ENCODE measurements at regions not wholly inside any gene's neighbourhood (a gene's known extent, or its start where the extent isn't known, plus 50 kb on each side); places are given as distances from the start of the nearest gene placed in this dataset.

DNA sequence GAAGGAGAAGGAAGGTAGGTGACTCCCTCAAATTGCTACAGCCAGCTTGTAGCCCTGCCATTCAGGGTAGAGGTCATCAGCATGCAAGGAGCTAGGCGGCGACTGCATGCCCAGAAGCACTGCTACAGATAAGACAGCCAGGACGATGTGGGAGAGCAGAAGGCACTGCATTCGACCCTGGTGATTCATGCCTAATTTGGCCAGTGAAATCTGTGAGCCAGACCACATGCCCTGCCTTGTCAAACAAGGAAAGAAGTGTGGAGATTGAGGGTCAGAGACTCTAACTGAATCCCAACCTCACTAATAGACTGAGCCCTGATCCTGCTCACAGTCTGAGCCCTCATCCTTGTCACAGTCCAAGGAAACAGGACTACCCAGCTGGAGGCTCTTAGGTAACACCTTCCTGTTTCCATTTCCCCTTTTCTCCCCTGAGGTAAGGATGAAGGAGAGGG is 86.6 kb downstream of the LINGO1 start:
- Histone ChIP-seq H3K27ac (ENCODE audit: low read length in 2 of 2) (no peak overlapping the region), H3K36me3 (replicated peaks in 1 of 2; ENCODE audit: control extremely low read depth in 1 of 2, control insufficient read depth in 1 of 2, extremely low read depth in 1 of 2, insufficient read depth in 2 of 2, low read length in 1 of 2) (no peaks in the 10 kb centered on the region), H3K4me1 (ENCODE audit: control insufficient read depth in 2 of 2, insufficient read depth in 2 of 2, low read length in 2 of 2) (peaks cover 5 to 14% of the 10 kb centered on the region in 2 donors), H4K20me1 (ENCODE audit: control insufficient read depth, insufficient read depth, low read length, poor library complexity, severe bottlenecking) (no peaks in the 10 kb centered on the region), H3K9ac (ENCODE audit: low read length) (no peak overlapping the region), H3K4me3 (ENCODE audit: control extremely low read depth in 1 of 5, extremely low read depth in 1 of 5, insufficient read depth in 1 of 5, low read depth in 2 of 5, low read length in 4 of 5) (no peak overlapping the region), H3K9me3 (ENCODE audit: control extremely low read depth in 1 of 3, control insufficient read depth in 2 of 3, insufficient read depth in 1 of 3, low read length in 2 of 3) (peaks cover 0 to 12% (median 0%) of the 10 kb centered on the region in 3 donors), H3K79me2 (ENCODE audit: control insufficient read depth, insufficient read depth, low read length) (peaks cover 6% of the 10 kb centered on the region), H3K27me3 (replicated peaks in 1 of 4; ENCODE audit: control extremely low read depth in 1 of 4, control insufficient read depth in 3 of 4, insufficient read depth in 4 of 4, low read length in 3 of 4) (peaks cover 0 to 2% (median 0%) of the 10 kb centered on the region in 4 experiments), H3K4me2 (replicated peaks; ENCODE audit: low read depth, low read length, poor library complexity, severe bottlenecking) (no peak overlapping the region), H2AFZ (ENCODE audit: insufficient read depth, low read depth, low read length, poor library complexity, severe bottlenecking) (no peak overlapping the region)
- Mint-ChIP-seq H3K27me3 (no peaks in the 10 kb centered on the region), H3K4me1 (peaks cover 20% of the 10 kb centered on the region), H3K9me3 (ENCODE audit: insufficient read depth) (no peaks in the 10 kb centered on the region), H3K27ac (no peak overlapping the region), H3K4me3 (no peak overlapping the region)
- 25% methylated on average over 2 of the region's 4 CpGs for WGBS (ENCODE audit: insufficient coverage)
- POLR2A ChIA-PET = interaction anchor here (0.5 kb wide), 1 partner anchor 12 kb away, joined by 9 read pairs; no protein-coding TSS in a partner anchor
- ATAC-seq (ENCODE audit: low read depth) = no peak
- TF ChIP-seq, protein P1, sequence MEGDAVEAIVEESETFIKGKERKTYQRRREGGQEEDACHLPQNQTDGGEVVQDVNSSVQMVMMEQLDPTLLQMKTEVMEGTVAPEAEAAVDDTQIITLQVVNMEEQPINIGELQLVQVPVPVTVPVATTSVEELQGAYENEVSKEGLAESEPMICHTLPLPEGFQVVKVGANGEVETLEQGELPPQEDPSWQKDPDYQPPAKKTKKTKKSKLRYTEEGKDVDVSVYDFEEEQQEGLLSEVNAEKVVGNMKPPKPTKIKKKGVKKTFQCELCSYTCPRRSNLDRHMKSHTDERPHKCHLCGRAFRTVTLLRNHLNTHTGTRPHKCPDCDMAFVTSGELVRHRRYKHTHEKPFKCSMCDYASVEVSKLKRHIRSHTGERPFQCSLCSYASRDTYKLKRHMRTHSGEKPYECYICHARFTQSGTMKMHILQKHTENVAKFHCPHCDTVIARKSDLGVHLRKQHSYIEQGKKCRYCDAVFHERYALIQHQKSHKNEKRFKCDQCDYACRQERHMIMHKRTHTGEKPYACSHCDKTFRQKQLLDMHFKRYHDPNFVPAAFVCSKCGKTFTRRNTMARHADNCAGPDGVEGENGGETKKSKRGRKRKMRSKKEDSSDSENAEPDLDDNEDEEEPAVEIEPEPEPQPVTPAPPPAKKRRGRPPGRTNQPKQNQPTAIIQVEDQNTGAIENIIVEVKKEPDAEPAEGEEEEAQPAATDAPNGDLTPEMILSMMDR (IDR thresholded peaks at IDR 0.05) = no peak
- TF ChIP-seq EZH2 (IDR thresholded peaks at IDR 0.05; ENCODE audit: borderline replicate concordance, insufficient read depth, low read depth, low read length, poor library complexity, severe bottlenecking) = no peak
- intact Hi-C loops (cut with micrococcal nuclease) = no loop called here
- CTCF ChIA-PET = interaction anchor here (1.1 to 10.4 kb wide), 5 partner anchors 10 to 438 kb away, joined by 4 to 252 read pairs (median 92); no protein-coding TSS in a partner anchor
- no peak for DNase-seq

DNA sequence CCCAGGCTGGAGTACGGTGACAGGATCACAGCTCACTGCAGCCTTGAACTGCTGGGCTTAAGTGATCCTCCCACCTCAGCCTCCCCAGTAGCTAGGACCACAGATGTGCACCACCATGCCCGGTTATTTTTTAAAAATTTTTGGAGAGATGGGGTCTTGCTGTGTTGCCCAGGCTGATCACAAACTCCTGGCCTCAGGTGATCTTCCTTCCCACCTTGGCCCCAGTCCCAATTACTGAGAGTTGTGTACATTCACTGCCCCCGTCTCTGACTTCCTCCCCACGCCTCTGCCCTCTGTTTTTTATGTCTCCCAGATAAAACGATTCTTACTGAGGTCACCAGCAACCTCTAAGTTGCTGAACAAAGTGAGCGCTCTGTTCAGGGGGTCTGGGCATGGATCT is 87.7 kb downstream of the LINGO1 start:
- no peak for TF ChIP-seq EZH2 (IDR thresholded peaks at IDR 0.05; ENCODE audit: borderline replicate concordance, insufficient read depth, low read depth, low read length, poor library complexity, severe bottlenecking)
- TF ChIP-seq, protein P1 (IDR thresholded peaks at IDR 0.05) = no peak
- 81% methylated on average over 5 of the region's 6 CpGs for WGBS (ENCODE audit: insufficient coverage)
- POLR2A ChIA-PET = no interaction called here
- Histone ChIP-seq H3K4me2 (replicated peaks; ENCODE audit: low read depth, low read length, poor library complexity, severe bottlenecking) (no peak overlapping the region), H3K36me3 (replicated peaks in 1 of 2; ENCODE audit: control extremely low read depth in 1 of 2, control insufficient read depth in 1 of 2, extremely low read depth in 1 of 2, insufficient read depth in 2 of 2, low read length in 1 of 2) (no peaks in the 10 kb centered on the region), H3K27me3 (replicated peaks in 1 of 4; ENCODE audit: control extremely low read depth in 1 of 4, control insufficient read depth in 3 of 4, insufficient read depth in 4 of 4, low read length in 3 of 4) (peaks cover 0 to 2% (median 0%) of the 10 kb centered on the region in 4 experiments), H4K20me1 (ENCODE audit: control insufficient read depth, insufficient read depth, low read length, poor library complexity, severe bottlenecking) (no peaks in the 10 kb centered on the region), H2AFZ (ENCODE audit: insufficient read depth, low read depth, low read length, poor library complexity, severe bottlenecking) (no peak overlapping the region), H3K79me2 (ENCODE audit: control insufficient read depth, insufficient read depth, low read length) (peaks cover 6% of the 10 kb centered on the region), H3K4me1 (ENCODE audit: control insufficient read depth in 2 of 2, insufficient read depth in 2 of 2, low read length in 2 of 2) (peaks cover 12 to 24% of the 10 kb centered on the region in 2 donors), H3K27ac (ENCODE audit: low read length in 2 of 2) (no peak overlapping the region), H3K9me3 (ENCODE audit: control extremely low read depth in 1 of 3, control insufficient read depth in 2 of 3, insufficient read depth in 1 of 3, low read length in 2 of 3) (peaks cover 0 to 12% (median 0%) of the 10 kb centered on the region in 3 donors), H3K4me3 (ENCODE audit: control extremely low read depth in 1 of 5, extremely low read depth in 1 of 5, insufficient read depth in 1 of 5, low read depth in 2 of 5, low read length in 4 of 5) (no peak overlapping the region), H3K9ac (ENCODE audit: low read length) (no peak overlapping the region)
- Mint-ChIP-seq H3K4me1 (peaks cover 30% of the 10 kb centered on the region), H3K27ac (no peak overlapping the region), H3K9me3 (ENCODE audit: insufficient read depth) (no peaks in the 10 kb centered on the region), H3K27me3 (no peaks in the 10 kb centered on the region), H3K4me3 (no peak overlapping the region)
- intact Hi-C loops (cut with micrococcal nuclease) = no loop called here
- ATAC-seq (ENCODE audit: low read depth) (no peak), DNase-seq (no peak)
- CTCF ChIA-PET = interaction anchor here (2.9 to 10.4 kb wide), 6 partner anchors 12 to 437 kb away, joined by 20 to 252 read pairs (median 112); no protein-coding TSS in a partner anchor

Data from B cell (primary cell).